ENCODE measurements at regions not wholly inside any gene's neighbourhood (a gene's known extent, or its start where the extent isn't known, plus 50 kb on each side); places are given as distances from the start of the nearest gene placed in this dataset.
"Not testable (repeated sequence)": the region's sequence is repeated elsewhere in the genome, so short reads cannot be mapped to it uniquely, and the experiment has no call there.

DNA sequence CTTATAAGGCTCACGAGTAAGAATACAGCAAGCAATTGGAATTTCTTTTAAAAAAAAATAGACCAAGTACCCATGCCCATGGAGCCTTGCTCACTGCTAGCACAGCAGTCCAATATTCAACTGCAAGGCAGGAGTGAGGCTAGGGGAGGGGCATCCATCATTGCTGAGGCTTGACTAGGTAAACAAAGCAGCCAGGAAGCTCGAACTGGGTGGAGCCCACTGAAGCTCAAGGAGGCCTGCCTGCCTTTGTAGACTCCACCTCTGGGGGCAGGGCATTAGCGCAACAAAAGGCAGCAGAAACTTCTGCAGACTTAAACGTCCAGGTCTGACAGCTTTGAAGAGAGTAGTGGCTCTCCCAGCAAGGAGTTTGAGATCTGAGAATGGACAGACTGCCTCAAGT lies 84.0 kb upstream of the STEAP1 start:
- TF ChIP-seq POLR2A, POLR2AphosphoS5 (IDR thresholded peaks at IDR 0.05): not testable (repeated sequence)
- TF ChIP-seq, protein P1, sequence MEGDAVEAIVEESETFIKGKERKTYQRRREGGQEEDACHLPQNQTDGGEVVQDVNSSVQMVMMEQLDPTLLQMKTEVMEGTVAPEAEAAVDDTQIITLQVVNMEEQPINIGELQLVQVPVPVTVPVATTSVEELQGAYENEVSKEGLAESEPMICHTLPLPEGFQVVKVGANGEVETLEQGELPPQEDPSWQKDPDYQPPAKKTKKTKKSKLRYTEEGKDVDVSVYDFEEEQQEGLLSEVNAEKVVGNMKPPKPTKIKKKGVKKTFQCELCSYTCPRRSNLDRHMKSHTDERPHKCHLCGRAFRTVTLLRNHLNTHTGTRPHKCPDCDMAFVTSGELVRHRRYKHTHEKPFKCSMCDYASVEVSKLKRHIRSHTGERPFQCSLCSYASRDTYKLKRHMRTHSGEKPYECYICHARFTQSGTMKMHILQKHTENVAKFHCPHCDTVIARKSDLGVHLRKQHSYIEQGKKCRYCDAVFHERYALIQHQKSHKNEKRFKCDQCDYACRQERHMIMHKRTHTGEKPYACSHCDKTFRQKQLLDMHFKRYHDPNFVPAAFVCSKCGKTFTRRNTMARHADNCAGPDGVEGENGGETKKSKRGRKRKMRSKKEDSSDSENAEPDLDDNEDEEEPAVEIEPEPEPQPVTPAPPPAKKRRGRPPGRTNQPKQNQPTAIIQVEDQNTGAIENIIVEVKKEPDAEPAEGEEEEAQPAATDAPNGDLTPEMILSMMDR (IDR thresholded peaks at IDR 0.05), result not testable (repeated sequence)

All from breast epithelium (tissue), 3 donors.